Adipocyte (in vitro differentiated cells): ENCODE measurements at regions not wholly inside any gene's neighbourhood (a gene's known extent, or its start where the extent isn't known, plus 50 kb on each side); places are given as distances from the start of the nearest gene placed in this dataset.

Experiments used
- DNase-seq: peaks from one replicate; pipeline ENCODE4 v3.0.0-alpha.2; 2015; ENCODE audit warnings: low read depth
- H3K27me3 ChIP-seq: replicated peaks from 2 replicates; pipeline ENCODE4 v1.7.0; 2013; ENCODE audit warnings: mild to moderate bottlenecking, low read length, moderate library complexity; ENCODE audit not compliant: control insufficient read depth, insufficient read depth
- H3K36me3 ChIP-seq: 2 replicates; pipeline ENCODE4 v1.7.0; 2013; ENCODE audit warnings: low read length, mild to moderate bottlenecking, moderate library complexity; ENCODE audit not compliant: control insufficient read depth, insufficient read depth, severe bottlenecking
- H3K4me1 ChIP-seq: 2 replicates; pipeline ENCODE4 v1.7.0; 2013; ENCODE audit warnings: mild to moderate bottlenecking, low read length, moderate library complexity; ENCODE audit not compliant: control insufficient read depth, insufficient read depth
- H3K4me3 ChIP-seq: 2 replicates; pipeline ENCODE4 v1.7.0; 2013; ENCODE audit warnings: mild to moderate bottlenecking, low read length, moderate library complexity
- H3K9ac ChIP-seq: 2 replicates; pipeline ENCODE4 v1.7.0; 2013; ENCODE audit warnings: mild to moderate bottlenecking, low read length, moderate library complexity
- H3K9me3 ChIP-seq: 2 replicates; pipeline ENCODE4 v1.7.0; 2013; ENCODE audit warnings: mild to moderate bottlenecking, low read length, moderate library complexity; ENCODE audit not compliant: control insufficient read depth

DNA sequence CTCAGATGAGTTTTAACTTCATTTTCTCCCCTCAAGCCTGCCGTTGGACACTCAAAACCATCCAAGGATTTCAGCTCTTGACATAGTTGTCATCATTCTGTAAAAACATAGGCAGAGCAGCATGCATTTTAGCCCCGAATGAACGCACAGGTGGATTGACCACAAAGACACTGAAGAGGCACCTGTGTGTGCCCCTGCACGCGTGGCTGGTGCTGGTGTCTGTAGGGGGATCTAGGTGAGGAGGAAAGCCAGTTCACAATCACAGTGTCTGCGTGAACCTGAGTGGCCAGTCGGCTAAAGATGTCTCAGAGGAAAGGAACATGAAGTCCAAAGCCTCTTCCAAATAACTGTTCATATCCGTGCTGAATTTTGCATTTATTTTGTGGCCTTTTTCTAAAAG lies 309.2 kb downstream of the QKI start:
- no peaks in the 10 kb centered on the region for H3K4me1 ChIP-seq
- no peaks in the 10 kb centered on the region for H3K9me3 ChIP-seq
- no peak overlapping the region for H3K9ac ChIP-seq
- H3K27me3 ChIP-seq = no peaks in the 10 kb centered on the region
- DNase-seq = no peak
- no peaks in the 10 kb centered on the region for H3K36me3 ChIP-seq
- no peak overlapping the region for H3K4me3 ChIP-seq

DNA sequence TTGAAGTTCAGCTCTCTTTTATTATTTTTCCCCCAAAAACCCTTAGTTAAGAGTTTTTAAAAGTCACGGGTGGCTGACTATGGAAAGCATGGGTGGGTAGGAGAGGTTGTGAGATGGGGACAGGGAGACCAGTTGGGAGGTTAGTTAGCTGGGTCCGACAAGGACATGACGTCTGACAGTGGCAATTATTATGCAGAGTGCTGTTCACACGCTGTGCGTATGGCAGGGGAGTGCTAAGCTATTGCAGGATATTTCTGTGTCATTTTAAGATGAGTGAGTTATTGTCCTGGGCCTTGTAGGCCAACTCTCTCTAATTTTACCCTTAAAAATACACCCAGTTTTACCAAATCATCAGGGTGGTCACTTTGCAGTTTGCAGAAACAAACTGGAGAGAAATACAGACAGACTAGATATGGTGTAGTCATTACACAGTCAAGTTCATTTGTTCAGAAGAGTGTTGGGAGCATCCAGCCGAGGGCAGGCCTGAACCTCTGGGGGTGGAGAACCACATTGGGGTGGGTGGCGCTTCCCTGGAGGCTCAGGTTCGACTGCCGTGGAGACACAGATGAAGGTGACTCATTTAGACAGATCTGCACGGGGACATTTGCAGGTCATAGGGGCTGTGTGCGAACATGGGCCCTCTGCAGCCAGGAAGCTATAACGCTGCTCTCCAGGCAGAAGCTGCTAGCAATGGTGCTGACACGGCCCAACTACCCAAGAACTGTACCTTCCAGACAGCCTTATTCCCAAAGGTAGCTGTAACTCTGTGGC lies 307.6 kb downstream of the QKI start:
- Histone ChIP-seq H3K36me3 (no peaks in the 10 kb centered on the region), H3K9ac (no peak overlapping the region), H3K9me3 (no peaks in the 10 kb centered on the region), H3K27me3 (peaks cover 3% of the 10 kb centered on the region), H3K4me3 (no peak overlapping the region), H3K4me1 (no peaks in the 10 kb centered on the region)
- DNase-seq = no peak

DNA sequence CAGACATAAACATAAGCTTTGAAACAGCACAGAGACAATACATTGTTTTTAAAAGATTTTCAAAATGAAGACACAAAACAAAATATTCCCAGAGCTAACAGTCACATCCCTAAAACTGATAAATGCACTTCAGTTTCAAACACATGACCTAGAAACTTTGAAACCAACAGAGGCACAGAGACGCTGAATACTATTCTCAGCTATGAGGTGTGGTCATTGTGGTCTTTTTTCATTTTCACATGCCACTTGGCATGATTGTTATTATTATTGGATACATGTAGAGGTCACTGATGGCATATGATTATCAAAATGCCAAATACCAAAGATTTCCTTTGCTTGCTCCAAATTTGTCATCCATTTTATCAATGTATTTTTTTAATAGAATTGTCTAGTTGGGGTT lies 306.9 kb downstream of the QKI start:
- no peak for DNase-seq
- Histone ChIP-seq H3K9ac (no peak overlapping the region), H3K27me3 (peaks cover 3% of the 10 kb centered on the region), H3K4me1 (no peaks in the 10 kb centered on the region), H3K36me3 (no peaks in the 10 kb centered on the region), H3K9me3 (no peaks in the 10 kb centered on the region), H3K4me3 (no peak overlapping the region)

- no peak for DNase-seq
Measured at GRCh38 chr6:163720460-163721235, 306.1 kb downstream of the QKI start.

GRCh38 chr6:163720005-163720404 lies 305.5 kb downstream of the QKI start:
- Histone ChIP-seq H3K4me3 (no peak overlapping the region), H3K9ac (no peak overlapping the region), H3K4me1 (no peaks in the 10 kb centered on the region), H3K9me3 (no peaks in the 10 kb centered on the region), H3K36me3 (no peaks in the 10 kb centered on the region), H3K27me3 (peaks cover 3% of the 10 kb centered on the region)
- DNase-seq = no peak

More at GRCh38 chr6:163720460-163721235, 306.1 kb downstream of the QKI start:
- no peaks in the 10 kb centered on the region for H3K9me3 ChIP-seq
- no peaks in the 10 kb centered on the region for H3K4me1 ChIP-seq
- no peak overlapping the region for H3K4me3 ChIP-seq
- H3K36me3 ChIP-seq = no peaks in the 10 kb centered on the region
- peaks cover 3% of the 10 kb centered on the region for H3K27me3 ChIP-seq
- H3K9ac ChIP-seq = no peak overlapping the region

- DNase-seq = no peak
- Histone ChIP-seq H3K27me3 (peaks cover 3% of the 10 kb centered on the region), H3K4me3 (no peak overlapping the region), H3K4me1 (no peaks in the 10 kb centered on the region), H3K36me3 (no peaks in the 10 kb centered on the region), H3K9me3 (no peaks in the 10 kb centered on the region), H3K9ac (no peak overlapping the region)
Measured at GRCh38 chr6:163719028-163719742, 304.7 kb downstream of the QKI start.

DNA sequence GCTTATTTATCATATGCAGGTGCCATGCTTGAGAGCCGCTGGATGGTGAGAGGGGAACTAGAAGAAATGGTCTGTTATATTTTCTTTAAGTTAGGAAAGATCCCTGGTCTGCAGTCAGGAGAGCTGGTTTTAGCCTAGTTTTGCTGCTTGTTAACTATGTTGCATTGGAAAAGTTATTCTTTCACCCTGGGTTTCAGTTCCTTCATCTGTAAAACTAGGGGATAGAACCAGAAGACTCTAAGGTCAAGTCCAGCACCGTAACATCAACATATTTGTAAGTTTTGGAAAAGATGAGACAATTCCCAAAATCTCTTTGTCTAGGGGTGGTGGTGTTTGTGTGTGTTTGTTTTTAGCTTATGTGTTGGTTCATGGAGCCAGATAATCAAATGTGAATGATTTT lies 304.0 kb downstream of the QKI start:
- H3K36me3 ChIP-seq = no peaks in the 10 kb centered on the region
- peaks cover 3% of the 10 kb centered on the region for H3K27me3 ChIP-seq
- DNase-seq = no peak
- no peaks in the 10 kb centered on the region for H3K9me3 ChIP-seq
- no peak overlapping the region for H3K4me3 ChIP-seq
- no peak overlapping the region for H3K9ac ChIP-seq
- no peaks in the 10 kb centered on the region for H3K4me1 ChIP-seq

- H3K9me3 ChIP-seq = no peaks in the 10 kb centered on the region
- H3K4me1 ChIP-seq = peaks cover 7% of the 10 kb centered on the region
- H3K27me3 ChIP-seq = peaks cover 3% of the 10 kb centered on the region
- no peak overlapping the region for H3K4me3 ChIP-seq
- no peak for DNase-seq
- H3K9ac ChIP-seq = no peak overlapping the region
- H3K36me3 ChIP-seq = no peaks in the 10 kb centered on the region
Measured at GRCh38 chr6:163717106-163717764, 302.7 kb downstream of the QKI start.

GRCh38 chr6:163716690-163717089 lies 302.2 kb downstream of the QKI start:
- Histone ChIP-seq H3K36me3 (no peaks in the 10 kb centered on the region), H3K4me1 (peaks cover 13% of the 10 kb centered on the region), H3K9ac (no peak overlapping the region), H3K27me3 (peaks cover 3% of the 10 kb centered on the region), H3K4me3 (no peak overlapping the region), H3K9me3 (no peaks in the 10 kb centered on the region)
- DNase-seq = no peak

GRCh38 chr6:163715846-163716245 lies 301.3 kb downstream of the QKI start:
- Histone ChIP-seq H3K27me3 (peaks cover 3% of the 10 kb centered on the region), H3K4me3 (no peak overlapping the region), H3K9ac (no peak overlapping the region), H3K9me3 (no peaks in the 10 kb centered on the region), H3K4me1 (peaks cover 19% of the 10 kb centered on the region), H3K36me3 (no peaks in the 10 kb centered on the region)
- DNase-seq = no peak

DNA sequence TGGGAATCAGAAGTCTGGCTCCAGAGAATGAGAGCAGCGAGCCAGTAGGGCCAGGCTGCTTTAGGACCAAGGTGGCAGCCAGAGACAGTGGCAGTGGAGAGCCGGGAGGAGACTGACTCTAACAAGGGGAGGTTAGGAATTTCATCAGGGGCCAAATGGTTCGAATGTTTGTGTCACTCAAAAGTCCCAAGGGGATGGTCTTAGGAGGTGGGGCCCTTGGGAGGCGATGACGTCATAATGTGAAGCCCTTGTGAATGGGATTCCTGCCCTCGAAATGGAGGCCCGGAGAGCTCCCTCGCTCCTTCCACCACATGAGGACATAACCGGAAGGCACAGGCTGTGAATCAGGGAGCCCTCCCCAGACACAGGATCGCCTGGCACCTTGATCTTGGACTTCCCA lies 299.7 kb downstream of the QKI start:
- no peak overlapping the region for H3K9ac ChIP-seq
- no peaks in the 10 kb centered on the region for H3K9me3 ChIP-seq
- no peak for DNase-seq
- peaks cover 31% of the 10 kb centered on the region for H3K4me1 ChIP-seq
- H3K36me3 ChIP-seq = no peaks in the 10 kb centered on the region
- H3K4me3 ChIP-seq = no peak overlapping the region
- peaks cover 3% of the 10 kb centered on the region for H3K27me3 ChIP-seq
